ENCODE measurements at regions not wholly inside any gene's neighbourhood (a gene's known extent, or its start where the extent isn't known, plus 50 kb on each side); places are given as distances from the start of the nearest gene placed in this dataset.

DNA sequence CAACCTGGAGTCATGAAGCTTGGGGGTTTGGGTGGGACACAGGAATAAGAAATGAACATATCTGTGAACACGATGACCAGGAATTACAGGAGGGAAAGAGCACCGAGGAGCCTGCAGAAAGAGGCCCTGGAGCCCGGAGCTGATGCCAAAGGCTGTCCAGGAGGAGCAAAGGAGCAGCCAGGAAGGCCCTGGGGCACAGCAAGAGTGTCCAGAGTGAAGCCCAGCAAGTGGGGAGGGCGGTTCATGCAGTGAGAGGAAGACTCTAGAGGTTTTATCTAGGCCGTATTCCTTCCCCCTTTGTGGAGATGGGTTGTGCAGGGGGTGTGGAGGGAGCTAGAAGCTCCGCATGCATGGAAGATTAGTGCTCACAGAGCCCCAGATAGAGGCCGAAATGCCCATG is 318.4 kb downstream of the GADD45G start:
- DNase-seq: no peak

DNA sequence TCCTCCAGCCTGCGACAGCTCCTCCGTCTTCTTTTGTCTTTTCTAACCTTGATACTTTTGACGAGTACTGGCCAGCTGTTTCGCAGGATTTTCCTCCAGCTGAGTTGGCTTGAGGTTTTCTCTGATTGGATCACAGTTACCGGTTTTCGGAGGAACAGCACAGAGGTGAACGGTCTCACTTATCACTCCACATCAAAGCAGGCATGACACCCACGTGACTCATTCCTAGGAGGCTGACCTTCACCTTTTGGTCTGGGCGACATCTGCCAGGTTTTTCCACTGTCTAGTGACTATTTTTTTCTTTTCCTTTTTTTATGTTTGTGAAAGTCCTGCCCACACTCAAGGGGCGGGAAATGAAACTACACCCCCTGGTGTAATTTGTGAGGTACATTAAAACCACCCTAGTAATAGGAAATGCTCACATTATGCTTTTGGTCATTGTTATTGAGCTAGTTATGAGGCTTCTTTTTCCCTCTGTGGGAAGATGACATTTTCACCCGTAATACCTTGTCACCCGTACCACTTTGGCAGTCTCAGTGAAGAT is 319.2 kb downstream of the GADD45G start:
- DNase-seq: peak; percentile 32

DNA sequence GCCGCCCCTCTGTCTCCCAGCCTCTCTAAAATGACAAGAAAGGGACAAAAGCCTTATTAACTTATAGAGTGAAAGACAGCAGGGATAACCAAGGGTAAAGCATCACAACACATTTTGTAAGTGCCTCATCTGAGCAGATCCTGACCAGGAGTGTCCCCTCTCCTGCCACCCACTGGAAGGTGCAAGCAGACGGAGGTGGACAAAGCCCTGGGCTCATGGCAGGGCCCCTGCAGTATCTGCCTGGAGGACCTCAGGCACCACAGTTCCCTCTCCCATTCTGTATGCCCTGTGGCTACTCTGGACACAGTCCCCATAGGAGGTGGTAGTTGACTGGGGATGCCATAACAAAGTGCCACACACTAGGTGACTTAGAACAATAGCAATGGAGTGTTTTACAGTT is 319.8 kb downstream of the GADD45G start:
- no peak for DNase-seq

DNA sequence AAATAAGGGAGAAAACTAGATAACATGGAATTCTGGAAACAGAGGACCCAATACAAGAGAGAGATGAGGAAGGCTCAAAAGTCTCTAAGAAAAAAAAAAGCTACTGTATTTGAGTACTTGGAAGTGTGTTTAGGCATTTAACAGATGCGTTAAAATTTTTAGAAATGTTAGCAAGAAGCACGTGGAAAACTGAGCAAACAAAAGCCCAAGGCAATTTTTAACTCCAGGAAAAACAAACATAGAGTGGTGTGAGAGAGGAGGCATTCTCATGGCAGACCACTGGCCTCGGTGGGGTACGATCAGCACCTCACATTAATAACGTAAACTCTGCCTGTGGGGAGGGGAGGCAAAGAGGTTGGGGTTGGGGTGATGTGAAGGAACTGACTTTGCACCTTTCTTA is 321.4 kb downstream of the GADD45G start:
- DNase-seq: no peak

DNA sequence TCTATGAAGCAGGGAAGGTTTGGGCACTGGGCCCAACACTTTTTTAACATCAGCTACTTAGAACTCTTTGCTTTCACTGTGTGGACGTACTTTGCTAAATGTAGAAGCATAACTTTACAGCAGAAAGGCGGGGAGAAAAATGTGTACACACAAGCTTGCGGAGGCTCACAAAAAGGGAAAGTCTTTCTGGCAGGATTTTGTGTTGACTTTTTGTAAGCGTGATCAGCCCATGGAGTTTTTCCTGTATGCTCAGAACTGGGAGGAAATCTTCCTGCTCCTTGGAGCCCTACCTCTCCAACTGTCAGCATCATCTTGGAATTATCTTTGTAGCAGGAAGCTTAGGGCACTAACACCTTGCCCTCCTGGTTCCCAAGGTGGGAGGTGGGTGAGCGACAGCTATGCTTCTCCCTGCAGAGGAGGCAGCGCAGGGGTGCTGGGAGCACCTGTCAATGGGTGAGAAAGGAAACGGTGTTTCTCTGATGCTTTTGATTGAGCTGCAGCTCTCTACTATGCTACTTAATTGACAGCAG is 321.9 kb downstream of the GADD45G start:
- DNase-seq: no peak

DNA sequence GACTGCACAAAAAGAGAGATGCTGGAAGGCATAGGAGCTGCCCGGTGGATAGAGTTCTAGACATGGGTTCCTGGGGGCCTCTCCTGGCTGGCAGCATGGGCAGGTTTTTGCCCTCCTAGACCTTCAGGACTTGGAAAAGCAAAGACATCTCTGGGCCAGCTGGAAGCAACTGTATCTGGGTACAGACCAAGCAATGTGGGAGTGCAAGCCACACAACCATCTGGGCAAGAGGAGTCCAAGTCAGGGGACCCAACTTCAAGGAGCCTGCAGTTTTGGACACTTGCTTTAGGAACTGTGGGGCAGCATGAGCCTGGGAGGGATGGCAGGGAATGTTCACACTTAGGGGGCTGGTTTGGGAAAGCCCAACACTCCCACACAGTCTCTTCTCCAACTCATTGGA is 323.3 kb downstream of the GADD45G start:
- no peak for DNase-seq

DNA sequence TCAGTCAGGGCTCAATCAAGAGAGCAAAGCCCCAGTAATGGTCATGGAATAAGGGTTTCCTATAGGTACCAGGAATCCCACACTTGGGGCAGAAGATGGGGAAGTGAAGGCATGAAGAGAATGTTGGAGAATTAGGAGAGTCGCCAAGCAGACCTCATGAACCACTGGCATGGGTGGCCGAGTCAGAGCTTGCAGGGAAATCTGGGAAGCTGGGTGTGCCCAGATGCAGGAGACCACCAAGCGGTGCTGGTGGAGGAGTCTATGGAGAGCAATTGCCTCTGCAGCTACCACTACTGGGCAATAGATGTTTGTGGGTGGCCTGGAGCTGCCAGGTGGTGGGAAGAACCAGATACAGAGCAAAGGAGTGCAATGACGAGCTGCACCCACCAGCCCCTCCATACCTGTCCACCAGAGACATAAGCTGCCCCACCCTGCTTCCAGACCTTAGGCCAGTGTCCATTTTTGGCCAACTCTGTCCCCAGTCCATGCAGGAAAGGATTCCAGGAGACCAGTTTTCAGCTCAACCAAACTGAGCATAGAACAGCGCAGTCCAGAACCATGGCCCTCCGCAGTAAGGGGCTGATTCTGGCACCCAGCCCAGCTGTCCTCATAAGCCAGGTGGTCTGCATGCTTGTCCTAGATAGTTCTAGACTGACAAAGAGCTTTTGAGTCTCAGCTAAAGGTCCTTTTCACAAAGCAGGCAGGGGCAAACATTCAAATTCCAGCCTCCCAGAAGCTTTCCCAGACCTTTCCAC is 323.9 kb downstream of the GADD45G start:
- DNase-seq: no peak

DNA sequence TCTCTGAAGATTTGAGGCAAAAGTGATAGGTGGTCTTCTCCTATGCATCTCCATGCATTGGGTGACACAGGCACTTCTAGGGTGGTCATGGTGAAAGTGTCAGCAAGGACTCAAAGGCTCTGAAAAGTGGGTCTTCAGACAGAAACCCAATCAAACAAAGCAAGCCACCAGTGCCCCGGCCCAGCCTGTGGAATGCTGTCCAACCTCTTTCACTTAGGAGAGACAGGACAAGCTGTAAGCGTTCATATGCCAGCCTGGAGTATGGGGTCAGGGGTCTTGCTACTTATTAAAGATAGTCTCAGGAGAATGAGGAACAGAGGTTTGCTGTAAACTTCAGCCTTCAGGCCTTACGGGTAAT is 324.5 kb downstream of the GADD45G start:
- DNase-seq: no peak

DNA sequence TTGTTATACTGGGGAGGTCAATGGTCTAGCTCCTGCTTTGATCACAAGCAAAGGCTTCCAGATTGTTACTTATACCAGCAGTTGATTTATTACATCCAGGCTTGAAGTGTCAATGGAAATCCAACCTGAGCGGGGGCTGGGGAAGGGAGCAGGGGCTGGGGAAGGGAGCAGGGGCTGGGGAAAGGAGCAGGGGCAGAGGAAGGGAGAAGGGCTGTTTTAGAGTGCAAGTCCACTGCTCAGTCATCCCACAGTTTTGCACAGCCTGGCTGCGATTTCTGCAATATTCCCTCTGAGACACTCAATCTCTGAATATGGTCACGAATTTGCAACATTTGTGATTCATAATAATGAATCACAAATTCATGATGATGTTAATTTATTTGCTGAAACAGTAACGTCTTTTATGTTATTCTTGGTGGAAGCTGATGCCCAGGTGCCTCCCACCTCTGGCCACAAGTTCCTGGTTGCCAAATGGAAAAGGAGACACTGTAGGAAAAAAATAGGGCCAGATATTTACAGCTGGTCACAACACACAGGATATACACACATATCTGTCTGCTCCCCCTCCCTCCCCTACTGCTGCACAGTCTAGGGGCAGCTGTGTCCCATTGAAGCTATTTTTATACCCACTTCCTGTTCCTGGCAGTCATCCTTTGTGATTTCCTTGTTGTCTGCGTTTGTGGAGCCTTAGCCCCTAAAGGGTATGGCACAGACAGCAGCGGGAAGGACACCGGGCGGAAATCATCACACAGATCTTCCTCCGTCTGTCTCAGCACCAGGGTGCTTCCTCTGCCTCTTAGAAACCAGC is 325.1 kb downstream of the GADD45G start:
- DNase-seq: peak; percentile 78

DNA sequence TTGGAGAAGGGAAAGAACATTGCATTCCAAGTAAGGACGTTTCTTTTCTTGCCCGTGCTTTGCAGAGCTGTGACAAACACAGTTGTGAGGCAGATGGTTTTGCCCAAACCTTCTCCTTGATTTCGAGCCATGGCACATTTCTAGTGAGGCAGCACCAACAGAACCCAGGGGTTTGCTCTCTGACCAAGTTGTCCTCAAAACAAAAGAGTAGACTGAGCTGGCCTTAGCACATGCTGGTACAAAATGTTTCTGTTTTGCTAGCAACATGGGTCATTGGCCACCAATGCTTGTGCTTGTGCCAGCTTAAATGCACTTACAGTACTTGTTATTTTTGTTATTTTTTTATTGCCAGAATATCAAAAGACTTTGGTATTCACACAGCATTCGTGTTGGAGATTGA is 328.8 kb downstream of the GADD45G start:
- DNase-seq: no peak

DNA sequence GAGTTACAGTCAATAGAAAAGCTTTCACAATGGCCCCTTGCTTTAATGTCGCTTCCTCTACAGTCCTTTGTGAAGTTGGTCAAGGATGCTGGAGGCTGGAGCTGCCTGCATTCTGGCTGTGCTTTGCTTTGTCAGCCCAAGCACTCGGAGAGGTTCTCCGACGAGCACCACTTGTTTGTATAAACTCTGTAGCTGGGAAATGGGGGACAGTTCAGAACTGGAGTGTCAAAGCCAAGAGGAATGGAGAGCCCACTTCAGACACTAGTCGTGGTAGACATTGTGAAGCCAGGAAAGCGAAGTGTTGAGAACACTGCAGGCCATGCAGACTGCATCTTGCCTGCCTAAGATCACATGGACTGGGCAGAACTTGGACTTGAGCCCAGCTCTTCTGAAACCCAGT is 330.3 kb downstream of the GADD45G start:
- DNase-seq: no peak

DNA sequence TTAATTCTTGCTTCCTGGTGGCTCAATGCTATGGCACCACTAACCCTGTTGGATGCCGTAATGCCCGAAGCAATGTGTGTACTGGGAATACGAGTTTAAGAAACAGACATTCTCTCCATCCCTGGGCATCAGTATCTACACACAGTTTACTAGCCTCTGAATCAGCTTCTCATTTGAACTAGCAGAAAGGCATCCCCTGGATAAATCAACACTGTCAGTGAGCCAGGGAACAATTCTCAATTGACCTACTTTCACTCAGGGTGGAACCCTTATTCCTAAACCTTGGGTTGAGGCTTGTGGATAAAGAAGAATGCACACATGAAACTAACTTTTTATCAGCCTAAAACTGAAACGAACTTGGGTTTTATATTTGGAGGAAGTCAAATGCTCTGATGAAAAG is 331.0 kb downstream of the GADD45G start:
- DNase-seq: no peak

DNA sequence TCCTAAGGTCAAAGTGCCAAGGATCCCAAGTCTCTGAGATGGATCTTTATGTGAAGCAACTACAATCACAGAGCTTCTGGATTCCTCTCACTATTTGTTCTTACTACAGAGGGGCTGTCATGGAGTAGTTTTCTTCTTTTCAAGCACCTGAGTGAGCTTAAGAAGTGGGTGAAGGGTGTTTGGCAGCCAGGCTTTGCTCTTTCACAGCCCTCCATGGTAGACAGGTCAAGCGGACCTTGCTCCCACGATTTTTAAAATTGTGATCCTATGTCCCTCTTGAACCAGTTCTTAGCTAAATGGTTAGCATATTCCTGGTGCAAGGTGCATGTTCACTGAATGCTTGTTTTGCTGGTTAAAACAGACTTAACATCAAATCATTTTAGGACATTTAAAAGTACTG is 332.2 kb downstream of the GADD45G start:
- DNase-seq: no peak

DNA sequence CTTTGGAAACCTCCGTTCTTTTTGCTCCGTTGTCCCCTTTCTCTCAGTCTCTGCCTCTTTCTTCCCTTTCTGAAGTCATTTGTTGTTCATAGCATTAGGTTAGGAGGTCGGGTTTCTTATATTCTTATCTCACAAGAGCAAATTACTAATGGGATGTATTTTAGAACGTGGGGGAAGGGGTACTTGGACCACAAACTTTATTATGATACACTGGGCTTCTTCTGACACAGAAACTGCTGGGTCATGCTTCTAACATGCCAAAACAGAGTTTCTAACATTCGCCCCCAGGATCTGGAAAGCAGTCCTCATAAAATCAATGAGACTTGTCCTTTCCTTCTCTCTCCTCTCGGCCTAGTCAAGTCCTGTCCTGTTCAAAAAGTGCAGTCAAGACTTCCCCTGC is 334.4 kb downstream of the GADD45G start:
- DNase-seq: no peak

DNA sequence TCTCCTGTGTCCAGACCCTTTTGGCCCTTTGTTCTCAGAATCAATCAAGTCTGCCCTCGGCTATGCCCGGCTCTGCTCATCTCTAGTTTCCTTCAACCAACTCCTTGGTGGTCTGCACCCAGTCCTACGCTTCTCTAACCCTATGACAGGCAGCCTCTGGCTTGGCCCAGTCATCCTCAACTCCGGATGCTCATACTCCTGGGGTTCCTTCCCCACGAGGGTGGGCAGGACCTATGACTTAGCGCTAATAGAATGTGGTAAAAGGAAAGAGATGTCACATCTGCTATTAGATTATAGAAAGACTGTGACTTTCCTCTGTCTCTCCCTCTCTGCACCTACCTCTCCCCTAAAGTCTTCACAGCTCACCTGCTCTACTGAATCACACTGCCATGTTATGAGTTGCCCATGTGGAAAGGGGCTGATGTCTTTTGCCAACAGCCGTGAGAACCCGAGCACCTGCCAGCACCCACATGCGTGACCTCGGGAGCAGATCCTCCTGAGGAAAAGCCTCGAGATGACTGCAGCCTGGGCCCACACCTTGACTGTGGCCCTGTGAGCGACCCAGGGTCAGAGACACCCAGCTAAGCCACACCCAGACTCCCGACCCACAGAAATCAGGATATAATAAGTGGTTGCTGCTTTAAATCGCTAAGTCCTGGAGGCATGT is 334.9 kb downstream of the GADD45G start:
- no peak for DNase-seq

DNA sequence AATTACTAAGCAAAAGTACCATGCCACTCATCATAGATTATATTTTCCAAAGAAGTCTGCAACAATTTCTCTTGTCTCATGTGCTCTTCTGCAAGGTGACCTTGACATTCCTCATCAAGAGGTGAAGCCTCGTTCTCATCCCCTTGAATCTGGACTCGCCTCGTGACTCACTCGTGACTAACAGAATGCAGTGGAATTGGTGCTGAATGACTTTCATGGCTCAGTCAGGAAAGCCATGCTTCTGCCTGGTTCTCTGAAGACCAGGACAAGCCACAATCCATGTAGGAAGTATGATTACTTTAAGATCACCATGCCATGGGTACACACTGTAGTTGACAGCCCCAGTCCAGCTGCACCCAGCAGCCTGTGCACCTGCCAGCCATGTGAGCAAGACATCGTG is 335.8 kb downstream of the GADD45G start:
- DNase-seq: peak; percentile 43

DNA sequence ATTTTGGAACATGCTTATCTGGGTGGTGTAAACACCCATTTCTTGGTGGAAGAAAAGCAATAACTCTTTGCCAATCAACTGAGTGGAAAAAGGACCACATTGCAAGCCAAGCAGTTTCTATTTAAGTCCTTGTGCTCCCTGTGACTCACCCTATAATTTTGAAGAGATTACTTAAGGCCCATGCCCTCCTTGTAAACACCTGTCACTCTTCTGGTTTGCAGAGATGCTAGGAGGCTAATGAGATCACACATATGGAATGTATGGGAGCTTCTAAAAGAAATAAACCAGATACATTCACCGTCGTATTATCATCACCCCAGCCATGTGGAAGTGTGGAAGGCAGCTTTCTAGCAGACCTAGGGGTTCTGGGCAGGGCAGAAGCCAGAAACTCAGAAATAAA is 337.1 kb downstream of the GADD45G start:
- DNase-seq: peak; percentile 91

DNA sequence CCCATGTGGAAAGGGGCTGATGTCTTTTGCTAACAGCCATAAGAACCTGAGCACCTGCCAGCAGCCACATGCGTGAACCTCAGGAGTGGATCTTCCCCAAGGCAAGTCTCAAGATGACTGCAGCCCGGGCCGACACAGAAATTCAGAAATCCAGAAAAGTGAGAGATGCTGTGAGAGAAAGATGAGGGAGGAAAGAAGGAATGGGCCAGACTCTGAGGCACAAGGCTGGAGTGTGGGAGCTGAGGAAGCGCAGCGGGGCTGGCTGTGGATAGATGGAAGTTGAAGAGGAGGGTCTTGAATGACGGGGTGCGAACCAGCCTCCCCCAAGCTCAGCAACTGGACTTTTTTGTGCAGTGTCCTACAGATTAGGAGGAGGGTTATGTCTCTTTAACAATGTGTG is 337.8 kb downstream of the GADD45G start:
- no peak for DNase-seq

DNA sequence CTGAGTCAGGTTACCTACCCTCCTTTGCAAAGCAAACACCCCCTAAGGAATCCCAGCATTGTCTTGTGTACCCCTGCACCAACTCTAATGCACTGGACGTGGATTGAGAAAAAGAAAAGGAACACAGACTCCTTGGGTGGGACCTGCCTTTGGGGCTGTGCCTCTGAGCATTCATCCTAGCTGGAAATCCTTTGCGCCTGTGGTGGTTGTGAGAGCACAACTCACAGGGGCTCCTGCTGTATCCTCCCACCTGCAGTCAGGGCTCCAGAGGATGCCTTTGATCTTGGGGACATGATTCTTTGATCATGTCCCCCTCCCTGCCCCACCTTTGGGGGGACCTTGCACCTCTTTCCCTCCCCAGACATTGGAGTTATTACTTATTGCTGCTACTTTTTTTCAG is 338.5 kb downstream of the GADD45G start:
- DNase-seq: no peak

DNA sequence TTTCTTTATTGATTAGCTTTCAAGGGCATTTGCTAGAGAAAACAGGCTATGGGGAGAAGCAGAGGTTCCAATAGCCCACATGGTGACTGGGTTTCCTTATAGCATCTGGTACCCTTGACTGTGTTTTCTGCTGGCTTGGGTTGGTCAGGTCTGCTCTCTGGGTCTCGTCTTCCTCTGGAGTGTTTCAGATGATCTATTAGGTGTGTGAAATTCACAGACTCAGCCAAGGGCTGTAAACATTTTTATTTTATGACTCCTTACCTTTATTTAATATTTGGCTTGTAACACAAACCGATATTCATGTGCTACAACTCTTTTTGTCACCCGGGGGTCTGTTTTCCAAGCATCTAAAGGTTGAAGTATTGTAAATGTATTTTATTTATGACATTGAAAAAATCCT is 338.9 kb downstream of the GADD45G start:
- no peak for DNase-seq

DNA sequence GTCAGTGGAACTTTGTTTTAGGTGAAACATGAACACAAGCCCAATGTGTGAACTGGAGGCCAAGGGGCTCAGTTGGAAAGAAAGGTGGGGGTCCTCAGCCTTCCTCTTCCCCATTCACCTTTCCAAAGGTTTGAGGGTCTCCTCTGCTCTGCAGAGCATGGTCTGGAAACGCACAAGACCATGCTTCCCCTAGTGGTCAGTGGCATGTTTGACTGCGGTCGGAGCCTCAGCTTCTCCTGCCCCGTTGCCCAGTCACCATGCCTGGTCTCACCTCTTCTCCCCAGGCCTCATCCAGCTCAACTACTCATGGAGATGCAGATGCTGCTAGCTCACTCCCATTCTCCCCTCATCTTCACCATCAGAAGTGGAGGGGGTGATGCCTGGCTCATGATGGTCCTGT is 340.3 kb downstream of the GADD45G start:
- no peak for DNase-seq

DNA sequence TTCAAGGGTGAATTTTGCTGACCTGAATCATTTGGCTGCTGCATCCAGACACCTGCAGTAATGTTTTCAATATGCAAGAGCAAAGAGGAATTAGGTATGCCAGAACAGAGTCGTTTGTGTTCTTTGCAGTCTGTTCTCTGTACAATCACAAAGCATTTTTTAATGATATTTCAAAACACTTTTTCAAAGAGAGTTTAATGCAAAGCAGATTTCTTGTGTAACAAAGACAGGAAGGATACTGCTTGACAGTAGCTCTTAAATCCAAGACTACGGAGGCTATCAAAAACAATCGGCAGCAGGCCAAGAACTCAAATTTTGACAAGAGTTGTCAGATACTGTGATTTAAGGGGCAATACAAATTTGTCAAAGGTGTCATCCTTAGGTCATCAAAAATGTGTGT is 341.9 kb downstream of the GADD45G start:
- no peak for DNase-seq

DNA sequence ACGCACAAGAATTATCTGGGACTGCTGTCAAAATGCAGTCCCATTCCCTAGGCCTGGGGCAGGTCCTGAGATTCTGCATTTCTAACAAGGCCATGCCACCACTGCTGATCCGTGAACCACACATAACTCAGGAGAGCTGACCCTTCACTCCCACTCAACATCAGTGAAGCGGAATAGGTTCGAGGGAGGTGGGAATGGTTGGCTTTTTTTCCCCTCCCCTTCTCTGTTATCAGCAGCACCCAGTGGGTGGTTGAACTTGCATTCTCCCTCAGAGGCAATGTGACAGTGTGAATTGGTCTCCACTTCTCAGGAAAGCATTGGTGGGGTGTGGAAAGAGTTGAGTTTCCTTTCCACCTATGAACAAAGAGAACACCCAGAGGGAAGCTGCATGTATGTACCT is 344.3 kb downstream of the GADD45G start:
- DNase-seq: no peak

DNA sequence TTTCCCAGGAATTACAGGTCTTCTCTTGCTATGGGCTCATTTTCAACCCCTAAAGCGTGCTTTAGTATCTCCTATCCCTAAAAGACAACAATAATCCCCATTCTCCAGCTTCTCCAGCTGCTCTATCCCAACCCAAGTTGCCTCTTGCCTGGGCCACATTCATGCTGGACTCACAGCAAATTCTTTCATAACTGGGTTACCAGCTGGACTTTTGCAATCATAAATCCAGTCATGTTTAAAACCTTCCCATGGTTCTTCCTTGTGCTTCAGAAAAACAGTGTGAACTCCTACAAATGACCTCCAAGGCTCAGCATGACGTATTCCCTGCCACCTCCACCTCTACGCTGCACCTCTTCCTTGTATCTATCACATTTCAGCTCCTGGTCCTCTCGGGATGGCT is 346.9 kb downstream of the GADD45G start:
- DNase-seq: peak; percentile 20

Data from fibroblast of upper back skin (primary cell).